T-helper 1 cell treated with Interleukin-12 subunit alpha and Interleukin-12 subunit beta and Interleukin-4 antibody, amounts not matched to agents 30 ng/mL and 1 ng/mL, for 36 hours (primary cell): ENCODE measurements at regions not wholly inside any gene's neighbourhood (a gene's known extent, or its start where the extent isn't known, plus 50 kb on each side); places are given as distances from the start of the nearest gene placed in this dataset.

Source experiments
- intact Hi-C: fragments of 100-400 bp; cut with micrococcal nuclease; formaldehyde crosslinking; loops from one replicate; pipeline ENCODE4 v1.15.1; 2024

- intact Hi-C loops: no loop called here
Observed at GRCh38 chr4:128371001-128371777, 83.6 kb upstream of the PGRMC2 start.

GRCh38 chr4:128366212-128366611 is 78.6 kb upstream of the PGRMC2 start:
- intact Hi-C loops: no loop called here

DNA sequence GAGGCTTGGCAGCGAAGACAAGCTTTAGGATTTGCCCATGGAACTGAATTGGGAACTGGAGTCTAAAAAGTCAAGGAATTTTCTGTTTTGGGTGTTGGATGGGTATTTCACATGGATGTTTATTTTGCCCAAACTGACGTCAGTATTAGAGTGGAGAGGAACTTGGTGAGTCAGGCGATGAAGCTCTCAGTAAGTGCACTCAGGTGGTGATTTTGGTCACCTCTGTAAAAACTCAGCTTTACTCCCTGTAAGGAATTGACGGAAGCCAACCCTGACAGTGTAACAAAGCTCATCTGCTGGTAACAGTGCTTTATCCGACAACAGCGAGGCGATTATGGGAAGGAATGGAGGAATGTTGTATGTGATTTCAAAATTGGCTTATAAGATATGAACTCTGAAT is 77.0 kb upstream of the PGRMC2 start:
- intact Hi-C loops: no loop called here

- intact Hi-C loops: no loop called here
Observed at GRCh38 chr4:128363966-128364365, 76.4 kb upstream of the PGRMC2 start.

DNA sequence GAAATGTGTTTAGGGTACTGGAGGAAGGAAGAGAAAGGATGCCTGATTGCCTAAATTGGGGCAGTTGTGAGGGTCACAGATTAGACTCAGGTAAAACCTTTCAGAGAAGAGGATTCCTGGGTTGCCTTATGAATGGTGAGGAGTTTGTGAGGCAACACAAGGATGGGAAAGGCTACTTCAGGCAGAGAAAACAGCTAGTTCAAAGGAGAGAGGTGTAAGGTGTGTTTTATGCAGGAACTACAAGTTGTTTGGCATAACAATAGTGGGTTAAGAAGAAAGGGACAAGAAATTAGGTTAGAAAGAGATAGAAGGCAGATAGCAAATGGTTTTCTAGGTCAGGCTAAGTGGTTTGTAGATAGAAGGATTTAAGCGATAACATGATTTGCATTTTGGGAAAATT is 75.1 kb upstream of the PGRMC2 start:
- intact Hi-C loops: no loop called here

DNA sequence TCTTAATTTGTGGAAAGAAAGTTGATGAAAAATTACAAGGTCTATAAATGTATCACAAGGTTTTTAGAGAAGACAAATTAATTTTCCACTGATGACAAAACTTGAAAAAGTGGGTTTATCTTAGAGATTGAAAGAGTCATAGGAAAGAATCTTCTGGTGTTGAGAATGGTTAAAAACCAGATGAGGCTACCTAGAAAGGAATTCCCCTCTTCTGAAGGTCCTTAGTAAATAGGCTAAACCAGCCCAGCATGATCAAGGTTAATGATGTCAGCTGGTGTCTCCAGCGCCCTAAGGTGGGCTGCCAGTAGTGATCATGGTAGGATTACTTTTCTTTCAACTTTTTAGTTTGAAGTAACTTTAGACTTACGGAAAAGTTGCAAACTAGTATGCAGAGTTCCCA is 71.8 kb upstream of the PGRMC2 start:
- intact Hi-C loops: no loop called here

- intact Hi-C loops: no loop called here
Observed at GRCh38 chr4:128358913-128359279, 71.3 kb upstream of the PGRMC2 start.

GRCh38 chr4:128358231-128358912 is 70.8 kb upstream of the PGRMC2 start:
- intact Hi-C loops: no loop called here

DNA sequence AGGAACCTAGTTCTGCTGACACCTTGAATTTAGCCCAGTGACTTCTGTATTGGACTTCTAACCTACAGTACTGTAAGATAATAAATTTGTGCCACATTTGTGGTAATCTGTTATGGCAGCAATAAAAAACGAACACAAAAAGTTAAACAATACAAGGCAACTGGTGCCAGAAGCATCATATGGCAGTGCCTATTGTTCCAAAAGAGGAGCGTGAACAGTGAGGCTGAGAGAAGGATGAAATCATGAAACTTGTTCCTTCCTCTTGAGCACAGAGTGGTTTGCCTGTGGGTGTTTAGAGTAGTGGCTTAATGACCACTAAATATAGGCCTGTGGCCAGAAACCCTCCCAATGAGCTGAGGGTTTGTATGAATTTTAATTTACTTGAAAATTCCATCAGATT is 69.7 kb upstream of the PGRMC2 start:
- intact Hi-C loops: no loop called here

- intact Hi-C loops: no loop called here
Observed at GRCh38 chr4:128355305-128355704, 67.7 kb upstream of the PGRMC2 start.

GRCh38 chr4:128354205-128354821 is 66.7 kb upstream of the PGRMC2 start:
- intact Hi-C loops: no loop called here

GRCh38 chr4:128353791-128354190 is 66.2 kb upstream of the PGRMC2 start:
- intact Hi-C loops: no loop called here

GRCh38 chr4:128351502-128351901 is 63.9 kb upstream of the PGRMC2 start:
- intact Hi-C loops: no loop called here

DNA sequence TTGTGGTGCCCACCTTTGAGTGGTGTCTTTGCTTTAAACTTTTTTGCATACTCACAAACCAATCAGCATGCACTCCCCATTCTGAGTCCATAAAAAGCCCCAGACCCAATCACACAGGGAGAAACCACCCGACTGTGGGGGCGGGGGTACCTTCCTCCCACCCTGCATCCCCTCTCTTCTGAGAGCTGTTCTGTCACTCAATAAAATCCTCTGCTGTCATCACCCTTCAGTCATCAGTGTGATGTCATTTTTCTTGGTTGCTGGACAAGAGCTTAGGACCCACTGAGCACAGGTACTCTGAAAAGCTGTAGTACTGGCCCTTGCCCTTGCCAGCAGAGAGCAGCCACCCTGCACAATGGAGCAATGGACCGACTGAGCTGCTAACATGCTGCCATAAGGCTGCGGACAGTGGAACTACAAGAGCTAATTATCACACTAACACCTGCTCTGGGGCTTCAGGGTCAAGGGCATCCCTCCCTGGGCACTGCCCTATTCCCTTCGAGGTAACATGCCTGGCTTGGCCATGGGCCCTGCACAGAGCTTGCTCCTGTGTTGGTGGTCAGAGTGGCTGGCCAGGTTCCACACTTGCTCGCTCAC is 62.9 kb upstream of the PGRMC2 start:
- intact Hi-C loops: no loop called here

GRCh38 chr4:128349921-128350320 is 62.3 kb upstream of the PGRMC2 start:
- intact Hi-C loops: no loop called here

GRCh38 chr4:128347930-128348660 is 60.5 kb upstream of the PGRMC2 start:
- intact Hi-C loops: no loop called here

DNA sequence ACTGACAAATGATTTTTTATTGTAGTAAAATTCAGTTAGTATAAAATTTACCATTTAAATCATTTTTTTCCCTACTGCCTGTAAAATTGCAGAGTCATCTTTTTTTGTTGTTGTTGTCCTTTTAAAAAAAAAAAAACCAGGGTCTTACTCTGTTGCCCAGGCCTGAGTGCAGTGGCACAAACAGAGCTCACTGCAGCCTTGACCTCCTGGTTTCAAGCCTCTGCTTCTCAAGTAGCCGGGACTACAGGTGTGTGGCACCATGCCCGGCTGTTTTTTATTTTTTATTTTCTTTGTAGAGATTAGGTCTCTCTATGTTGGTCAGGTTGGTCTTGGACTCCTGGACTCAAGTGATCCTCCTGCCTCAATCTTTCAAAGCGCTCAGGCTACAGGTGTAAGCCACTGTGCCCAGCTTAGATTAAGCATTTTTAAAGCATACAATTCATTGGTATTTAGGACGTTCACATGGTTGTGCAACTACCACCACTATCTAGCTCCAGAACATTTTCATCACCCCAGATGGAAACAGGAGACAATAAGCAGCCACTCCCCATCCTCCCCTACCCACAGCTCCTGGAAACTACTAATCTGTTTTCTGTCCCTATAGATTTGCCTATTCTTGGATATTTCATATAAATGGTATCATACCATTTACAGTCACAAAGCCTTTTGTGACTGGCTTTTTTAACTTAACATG is 59.7 kb upstream of the PGRMC2 start:
- intact Hi-C loops: no loop called here

GRCh38 chr4:128346054-128346716 is 58.6 kb upstream of the PGRMC2 start:
- intact Hi-C loops: no loop called here

DNA sequence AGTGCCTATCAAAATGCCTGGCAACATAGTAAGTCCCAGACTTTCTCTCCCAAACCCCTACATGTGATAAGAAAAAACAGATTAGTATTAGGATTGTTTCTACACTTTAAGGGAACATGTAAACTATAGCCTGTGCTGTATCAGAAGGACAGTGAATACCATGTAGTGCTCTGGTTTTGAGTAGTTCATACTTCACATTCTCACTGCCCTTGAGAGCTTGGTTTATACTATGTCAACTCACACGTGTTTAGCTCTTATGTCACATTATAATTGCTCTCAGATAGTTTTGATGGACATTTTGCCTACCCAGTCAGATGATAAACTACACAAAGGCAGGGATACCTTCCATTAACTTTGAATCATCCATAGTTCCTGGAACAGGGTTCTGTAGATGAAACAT is 58.0 kb upstream of the PGRMC2 start:
- intact Hi-C loops: no loop called here

GRCh38 chr4:128342762-128343161 is 55.1 kb upstream of the PGRMC2 start:
- intact Hi-C loops: no loop called here
